ENCODE measurements at regions not wholly inside any gene's neighbourhood (a gene's known extent, or its start where the extent isn't known, plus 50 kb on each side); places are given as distances from the start of the nearest gene placed in this dataset.

DNA sequence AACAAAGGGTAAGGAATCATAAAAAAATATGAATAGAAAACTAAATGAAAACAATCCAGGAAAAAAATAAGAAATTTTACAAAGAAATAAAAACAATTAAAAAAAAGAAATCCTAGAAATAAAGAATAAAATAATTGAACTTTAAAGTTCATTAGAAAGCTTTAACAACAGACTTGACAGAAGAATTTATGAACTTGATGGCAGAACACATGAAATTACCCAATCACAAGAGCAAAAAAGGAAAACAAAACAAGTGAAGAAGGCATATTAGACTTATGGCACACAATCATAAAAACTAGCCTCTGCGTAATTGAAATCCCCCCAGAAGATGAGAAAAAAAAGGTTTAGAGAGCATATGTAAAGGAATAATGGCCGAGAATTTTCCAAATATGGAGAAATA, 802.5 kb upstream of the B3GALT2 start:
- Mint-ChIP-seq H3K27ac (no peak overlapping the region), H3K4me3 (no peak overlapping the region), H3K9me3 (peaks cover 20% of the 10 kb centered on the region), H3K27me3 (no peaks in the 10 kb centered on the region), H3K36me3 (ENCODE audit: low read depth) (peaks cover 4% of the 10 kb centered on the region), H3K4me1 (no peaks in the 10 kb centered on the region)
- no peak for DNase-seq
- ChIA-PET POLR2A (no interaction called here), CTCF (no interaction called here)

DNA sequence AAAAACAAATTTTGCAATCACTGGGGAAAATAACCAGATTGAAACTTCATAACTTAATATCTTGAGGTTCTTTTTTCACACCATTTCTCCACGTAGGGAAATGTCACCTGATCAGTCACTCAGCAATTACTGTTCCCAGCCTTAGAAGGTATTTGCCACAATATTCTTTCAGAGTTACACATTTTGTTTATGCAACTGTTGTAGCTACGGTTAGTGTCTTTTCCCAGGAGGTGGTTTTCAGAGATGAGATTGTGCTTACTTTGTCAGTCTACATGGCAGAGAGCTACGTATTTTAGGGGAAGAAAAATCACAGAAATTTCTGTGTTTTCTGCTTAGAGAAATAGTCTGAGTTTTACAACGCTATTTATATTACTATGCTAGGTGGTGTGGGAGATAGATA, 792.8 kb upstream of the B3GALT2 start:
- Mint-ChIP-seq H3K36me3 (ENCODE audit: low read depth) (no peaks in the 10 kb centered on the region), H3K4me3 (no peak overlapping the region), H3K4me1 (no peaks in the 10 kb centered on the region), H3K27ac (no peak overlapping the region), H3K27me3 (no peaks in the 10 kb centered on the region), H3K9me3 (no peaks in the 10 kb centered on the region)
- POLR2A ChIA-PET = no interaction called here
- DNase-seq = no peak
- CTCF ChIA-PET = no interaction called here

DNA sequence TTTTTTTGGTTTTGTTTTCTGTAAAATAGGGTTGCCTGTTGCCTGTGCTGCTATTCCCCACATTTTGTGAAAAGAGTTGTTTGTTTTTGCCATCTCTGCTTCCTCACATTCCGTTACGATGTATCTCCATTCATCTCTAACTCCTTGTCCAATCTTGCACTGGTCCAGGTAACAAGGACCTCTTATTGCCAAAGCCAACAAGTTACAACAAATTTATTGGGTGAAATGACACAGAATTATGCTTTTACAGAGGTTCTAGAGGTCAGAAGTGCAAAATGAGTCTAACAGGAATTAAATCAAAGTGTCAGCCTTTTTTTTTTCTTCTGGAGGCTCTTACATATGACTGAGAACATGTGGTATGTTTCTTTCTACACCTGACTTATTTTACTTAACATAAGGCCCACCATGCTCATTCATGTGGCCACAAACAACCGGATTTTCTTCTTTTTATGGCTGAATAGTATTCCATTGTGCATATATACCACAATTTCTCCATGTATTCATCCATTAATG, 787.9 kb upstream of the B3GALT2 start:
- no peak overlapping the region for H3K27ac Mint-ChIP-seq
- H3K9me3 Mint-ChIP-seq = no peaks in the 10 kb centered on the region
- no peaks in the 10 kb centered on the region for H3K36me3 Mint-ChIP-seq (ENCODE audit: low read depth)
- H3K4me3 Mint-ChIP-seq = no peak overlapping the region
- H3K27me3 Mint-ChIP-seq = no peaks in the 10 kb centered on the region
- ChIA-PET CTCF (interaction anchor here (0.7 kb wide), 1 partner anchor 276 kb away, joined by 3 read pairs; no protein-coding TSS in a partner anchor), POLR2A (no interaction called here)
- no peak for DNase-seq
- no peaks in the 10 kb centered on the region for H3K4me1 Mint-ChIP-seq

DNA sequence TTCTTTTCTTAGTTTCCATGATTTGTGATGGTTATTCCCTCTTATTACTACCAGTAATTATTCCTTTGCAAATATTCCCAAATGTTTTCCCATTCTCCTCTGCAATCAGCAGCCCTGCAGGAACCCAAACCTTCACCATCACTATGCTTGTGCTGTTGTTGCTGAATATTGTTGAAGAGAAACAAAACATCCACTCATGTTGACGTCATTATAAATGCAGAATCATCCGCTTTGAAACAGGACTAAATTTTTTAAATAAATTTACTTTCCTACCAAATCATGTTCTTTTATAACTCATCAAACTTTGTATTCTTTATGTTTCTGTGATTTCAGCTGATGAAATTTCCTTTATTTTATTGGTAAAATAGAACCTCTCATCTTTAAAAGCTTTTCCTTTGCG, 787.0 kb upstream of the B3GALT2 start:
- POLR2A ChIA-PET = no interaction called here
- Mint-ChIP-seq H3K9me3 (no peaks in the 10 kb centered on the region), H3K4me1 (no peaks in the 10 kb centered on the region), H3K36me3 (ENCODE audit: low read depth) (no peaks in the 10 kb centered on the region), H3K27ac (no peak overlapping the region), H3K27me3 (no peaks in the 10 kb centered on the region), H3K4me3 (no peak overlapping the region)
- DNase-seq = no peak
- CTCF ChIA-PET = interaction anchor here (0.7 kb wide), 1 partner anchor 275 kb away, joined by 3 read pairs; no protein-coding TSS in a partner anchor

DNA sequence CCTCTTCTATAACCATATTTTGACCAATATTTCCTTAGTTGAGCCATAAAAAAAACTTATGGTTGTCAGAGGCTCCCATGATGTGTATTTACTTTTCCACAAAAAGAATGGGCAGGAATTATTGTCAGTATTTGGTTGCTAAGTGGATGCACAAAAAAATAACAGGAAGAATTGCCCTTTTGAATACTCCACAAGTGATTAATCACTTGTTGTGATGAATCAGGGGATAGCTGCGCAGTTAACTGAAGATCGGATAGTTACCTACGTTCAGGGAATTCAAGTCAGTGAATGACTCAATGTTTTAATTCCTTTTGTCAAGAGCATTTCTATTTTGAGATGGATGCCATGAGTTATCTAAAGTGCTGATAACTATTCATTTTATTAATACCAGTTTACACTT, 785.2 kb upstream of the B3GALT2 start:
- POLR2A ChIA-PET = no interaction called here

DNA sequence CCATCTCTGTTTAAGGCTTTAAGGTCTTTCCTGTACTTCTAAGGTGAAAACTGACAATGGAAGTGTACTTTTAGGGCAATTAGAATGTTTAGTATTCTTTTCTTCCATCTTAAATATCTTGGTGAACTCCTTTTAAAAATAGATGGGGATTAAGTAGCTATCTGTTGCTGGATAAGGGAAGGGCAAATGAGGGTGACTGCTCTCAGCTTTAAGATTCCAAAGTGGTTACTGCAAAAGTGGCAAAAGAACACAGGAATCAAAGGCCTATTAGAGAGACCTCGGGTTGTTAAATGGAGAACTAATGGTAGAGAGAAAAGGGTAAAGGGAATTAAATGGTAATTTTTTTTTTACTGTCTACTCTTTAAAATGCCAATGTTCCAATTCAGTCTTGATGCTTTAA, 774.1 kb upstream of the B3GALT2 start:
- Mint-ChIP-seq H3K27ac (no peak overlapping the region), H3K9me3 (no peaks in the 10 kb centered on the region), H3K4me1 (no peaks in the 10 kb centered on the region), H3K4me3 (no peak overlapping the region), H3K36me3 (ENCODE audit: low read depth) (no peaks in the 10 kb centered on the region), H3K27me3 (no peaks in the 10 kb centered on the region)
- DNase-seq = no peak
- ChIA-PET POLR2A (no interaction called here), CTCF (no interaction called here)

More for the DNA sequence above, 785.2 kb upstream of the B3GALT2 start:
- CTCF ChIA-PET = no interaction called here
- Mint-ChIP-seq H3K4me3 (no peak overlapping the region), H3K9me3 (no peaks in the 10 kb centered on the region), H3K4me1 (no peaks in the 10 kb centered on the region), H3K36me3 (ENCODE audit: low read depth) (no peaks in the 10 kb centered on the region), H3K27me3 (no peaks in the 10 kb centered on the region), H3K27ac (no peak overlapping the region)
- no peak for DNase-seq

DNA sequence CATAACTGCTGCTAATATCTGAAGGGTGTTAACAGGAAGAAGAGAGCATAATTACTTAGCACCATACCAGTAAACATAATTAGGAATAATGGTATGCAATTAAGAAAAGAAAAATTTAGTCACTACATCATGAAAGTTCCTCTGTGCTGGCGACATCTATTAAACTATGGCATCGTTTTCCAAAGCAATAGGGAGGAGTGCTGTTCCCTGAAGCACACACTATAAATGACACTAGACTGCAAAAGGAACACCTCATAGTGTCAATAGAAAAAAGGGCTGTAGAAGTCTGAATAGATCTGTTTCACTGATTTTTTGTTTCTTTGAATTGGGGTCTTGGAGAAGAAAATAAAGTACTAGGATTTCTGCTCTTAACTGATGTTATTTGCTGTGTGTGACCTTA, 773.6 kb upstream of the B3GALT2 start:
- Mint-ChIP-seq H3K9me3 (no peaks in the 10 kb centered on the region), H3K36me3 (ENCODE audit: low read depth) (no peaks in the 10 kb centered on the region), H3K27ac (no peak overlapping the region), H3K4me3 (no peak overlapping the region), H3K4me1 (no peaks in the 10 kb centered on the region), H3K27me3 (no peaks in the 10 kb centered on the region)
- POLR2A ChIA-PET = no interaction called here
- CTCF ChIA-PET = no interaction called here
- no peak for DNase-seq

DNA sequence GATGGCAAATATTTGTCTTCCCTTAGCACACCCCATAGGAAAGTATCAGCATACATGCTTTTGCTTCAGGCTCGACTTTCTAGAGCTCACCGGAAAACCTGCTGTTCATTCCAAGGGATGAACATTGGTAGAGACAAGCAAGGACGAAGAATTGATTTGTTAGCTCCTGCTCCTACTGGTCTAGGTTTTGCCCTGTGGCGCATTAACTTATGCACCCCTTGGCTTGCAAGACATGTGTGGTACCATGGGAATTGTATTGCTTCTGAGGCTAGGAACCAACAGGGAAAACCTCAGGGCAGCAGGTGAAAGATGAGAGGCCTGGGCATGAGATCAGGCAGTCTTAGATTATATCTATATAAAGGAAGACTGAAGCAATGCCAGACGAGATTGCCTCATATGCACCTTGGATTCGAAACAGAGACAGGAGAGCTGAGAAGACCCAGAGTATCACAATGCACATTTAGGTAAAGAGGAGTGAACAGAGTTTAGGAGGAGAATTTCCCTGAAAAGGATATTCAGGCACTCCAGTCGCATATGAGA, 771.2 kb upstream of the B3GALT2 start:
- DNase-seq = no peak
- no peak overlapping the region for H3K4me3 Mint-ChIP-seq
- ChIA-PET CTCF (no interaction called here), POLR2A (no interaction called here)
- no peaks in the 10 kb centered on the region for H3K9me3 Mint-ChIP-seq
- no peaks in the 10 kb centered on the region for H3K27me3 Mint-ChIP-seq
- no peak overlapping the region for H3K27ac Mint-ChIP-seq
- no peaks in the 10 kb centered on the region for H3K4me1 Mint-ChIP-seq
- no peaks in the 10 kb centered on the region for H3K36me3 Mint-ChIP-seq (ENCODE audit: low read depth)

DNA sequence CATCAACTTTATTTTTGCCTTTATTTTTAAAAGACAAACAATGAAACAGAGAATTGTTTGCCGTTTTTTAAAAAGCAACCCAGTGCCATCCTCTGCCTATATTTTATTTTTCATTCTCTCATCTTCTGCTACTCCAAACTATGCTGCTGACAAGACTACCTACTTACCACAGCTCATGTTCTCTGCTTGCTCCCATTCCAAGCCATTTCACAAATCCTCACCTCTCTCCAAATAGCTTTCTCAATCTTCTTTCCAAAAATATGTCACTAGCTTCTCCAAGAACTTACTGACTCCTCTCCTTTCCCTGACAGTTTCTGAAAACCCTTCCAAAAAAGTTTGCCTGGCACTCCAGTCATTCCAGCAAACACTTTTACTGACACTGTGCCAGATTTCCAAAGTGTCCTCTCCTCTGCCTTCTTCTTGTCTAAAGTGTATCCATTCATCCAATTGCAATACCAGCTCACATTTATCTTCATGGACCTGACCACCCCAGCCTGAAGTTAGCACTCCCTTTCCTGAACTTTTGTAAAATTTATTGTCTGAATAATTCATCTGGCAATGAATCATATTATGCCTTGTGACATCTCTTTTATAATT, 766.5 kb upstream of the B3GALT2 start:
- Mint-ChIP-seq H3K9me3 (no peaks in the 10 kb centered on the region), H3K4me3 (no peak overlapping the region), H3K4me1 (no peaks in the 10 kb centered on the region), H3K36me3 (ENCODE audit: low read depth) (no peaks in the 10 kb centered on the region), H3K27ac (no peak overlapping the region), H3K27me3 (no peaks in the 10 kb centered on the region)
- POLR2A ChIA-PET = no interaction called here
- CTCF ChIA-PET = no interaction called here
- no peak for DNase-seq

DNA sequence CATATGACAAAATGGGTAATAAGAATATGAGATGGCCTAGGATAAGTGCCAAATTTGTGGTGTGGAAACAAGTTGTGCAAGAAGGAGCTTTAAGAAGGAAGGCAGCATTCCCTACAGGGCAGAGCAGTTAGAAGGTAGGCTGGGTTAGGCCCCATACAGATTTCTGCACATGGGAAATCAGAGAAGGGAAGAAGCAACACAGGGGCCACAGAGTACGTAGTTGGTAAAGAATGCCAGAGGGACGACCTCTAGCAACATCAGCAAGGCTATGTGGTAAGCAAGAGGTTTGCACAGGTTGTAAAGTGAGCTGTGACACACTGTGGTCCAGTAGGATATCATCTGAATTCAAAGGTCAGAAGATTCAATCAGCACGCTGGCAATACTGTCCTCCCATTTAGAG, 765.6 kb upstream of the B3GALT2 start:
- Mint-ChIP-seq H3K27ac (no peak overlapping the region), H3K36me3 (ENCODE audit: low read depth) (no peaks in the 10 kb centered on the region), H3K9me3 (no peaks in the 10 kb centered on the region), H3K4me3 (no peak overlapping the region), H3K4me1 (no peaks in the 10 kb centered on the region), H3K27me3 (no peaks in the 10 kb centered on the region)
- CTCF ChIA-PET = no interaction called here
- POLR2A ChIA-PET = no interaction called here
- no peak for DNase-seq

DNA sequence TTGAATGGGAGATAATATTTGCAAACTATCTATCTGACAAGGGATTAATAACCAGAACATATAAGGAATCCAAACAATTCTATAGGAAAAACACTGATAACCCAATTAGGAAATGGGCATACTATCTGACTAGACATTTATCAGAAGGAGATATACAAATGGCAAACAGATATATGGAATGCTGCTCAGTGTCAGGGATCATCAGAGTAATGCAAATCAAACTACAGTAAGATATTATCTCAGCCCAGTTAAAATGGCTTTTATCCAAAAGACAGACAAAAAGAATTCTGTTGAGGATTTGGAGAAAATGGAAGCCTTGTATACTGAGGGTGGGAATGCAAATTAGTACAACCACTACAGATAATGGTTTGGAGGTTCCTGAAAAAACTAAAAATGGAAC, 758.0 kb upstream of the B3GALT2 start:
- Mint-ChIP-seq H3K36me3 (ENCODE audit: low read depth) (no peaks in the 10 kb centered on the region), H3K4me3 (no peak overlapping the region), H3K4me1 (no peaks in the 10 kb centered on the region), H3K9me3 (peaks cover 4% of the 10 kb centered on the region), H3K27ac (no peak overlapping the region), H3K27me3 (no peaks in the 10 kb centered on the region)
- ChIA-PET POLR2A (no interaction called here), CTCF (no interaction called here)
- no peak for DNase-seq

DNA sequence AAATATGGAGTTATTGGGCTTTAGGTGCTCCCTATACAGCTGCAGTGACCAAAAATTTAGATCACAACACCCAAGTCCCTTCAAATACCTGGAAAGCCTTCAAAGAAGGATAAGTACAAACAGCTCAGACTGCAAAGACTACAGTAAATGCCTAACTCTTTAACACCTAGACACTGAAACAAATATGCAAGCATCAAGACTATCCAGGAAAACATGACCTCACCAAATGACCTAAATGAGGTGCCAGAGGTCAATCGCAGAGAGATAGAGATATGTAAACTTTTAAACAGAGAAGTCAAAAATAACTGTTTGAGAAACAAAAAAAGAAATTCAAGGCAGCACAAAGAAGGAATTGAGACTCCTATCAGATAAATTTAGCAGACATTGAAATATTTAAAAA, 753.8 kb upstream of the B3GALT2 start:
- Mint-ChIP-seq H3K27ac (no peak overlapping the region), H3K36me3 (ENCODE audit: low read depth) (no peaks in the 10 kb centered on the region), H3K4me1 (no peaks in the 10 kb centered on the region), H3K4me3 (no peak overlapping the region), H3K9me3 (peaks cover 4% of the 10 kb centered on the region), H3K27me3 (no peaks in the 10 kb centered on the region)
- DNase-seq = no peak
- POLR2A ChIA-PET = no interaction called here
- CTCF ChIA-PET = no interaction called here

DNA sequence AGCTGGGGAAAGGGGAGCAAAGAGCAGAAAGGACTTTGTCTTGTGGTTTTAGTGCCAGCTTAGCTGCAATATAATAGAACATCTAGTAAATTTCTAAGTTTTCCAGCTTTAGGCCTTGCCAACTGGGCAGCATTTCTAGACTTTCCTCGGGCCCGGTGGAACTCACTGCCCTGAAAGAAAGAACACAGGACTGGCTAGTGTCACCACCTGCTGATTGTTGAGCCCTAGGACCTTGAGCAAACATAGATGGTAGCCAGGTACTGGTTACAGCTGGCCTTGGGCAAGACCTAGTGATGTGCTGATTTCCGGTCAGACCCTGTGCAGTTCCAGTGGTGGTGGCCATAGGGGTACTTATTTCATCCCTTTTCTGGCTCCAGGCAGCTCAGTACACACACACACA, 753.2 kb upstream of the B3GALT2 start:
- Mint-ChIP-seq H3K4me3 (no peak overlapping the region), H3K4me1 (no peaks in the 10 kb centered on the region), H3K9me3 (peaks cover 4% of the 10 kb centered on the region), H3K27ac (no peak overlapping the region), H3K36me3 (ENCODE audit: low read depth) (no peaks in the 10 kb centered on the region), H3K27me3 (no peaks in the 10 kb centered on the region)
- no peak for DNase-seq
- CTCF ChIA-PET = no interaction called here
- POLR2A ChIA-PET = no interaction called here

DNA sequence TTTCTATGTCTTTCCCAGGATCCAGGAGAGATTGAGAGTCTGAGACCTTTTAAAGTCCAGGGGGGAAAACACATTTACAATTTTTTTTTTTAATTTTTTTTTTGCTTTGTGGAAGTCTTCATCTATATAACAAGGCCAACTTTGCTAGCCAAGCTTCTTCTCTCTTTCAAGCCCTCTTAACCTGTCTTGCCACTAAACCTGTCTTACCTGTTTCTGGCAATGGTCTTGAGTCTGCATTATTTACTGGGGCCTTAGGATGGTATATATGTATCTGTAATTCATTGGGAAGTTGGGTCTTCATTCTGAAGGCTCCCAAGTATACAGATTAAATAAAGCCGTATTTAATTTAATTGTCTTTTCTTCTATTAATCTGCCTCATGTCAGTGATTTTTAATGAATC, 750.9 kb upstream of the B3GALT2 start:
- no peaks in the 10 kb centered on the region for H3K9me3 Mint-ChIP-seq
- ChIA-PET CTCF (no interaction called here), POLR2A (no interaction called here)
- DNase-seq = no peak
- no peak overlapping the region for H3K27ac Mint-ChIP-seq
- no peaks in the 10 kb centered on the region for H3K4me1 Mint-ChIP-seq
- H3K27me3 Mint-ChIP-seq = no peaks in the 10 kb centered on the region
- no peaks in the 10 kb centered on the region for H3K36me3 Mint-ChIP-seq (ENCODE audit: low read depth)
- H3K4me3 Mint-ChIP-seq = no peak overlapping the region
